ENCODE measurements at regions not wholly inside any gene's neighbourhood (a gene's known extent, or its start where the extent isn't known, plus 50 kb on each side); places are given as distances from the start of the nearest gene placed in this dataset.
A peak's percentile ranks its signal among the peaks of the same experiment; 100 is the strongest.

- Histone ChIP-seq H3K27ac (no peak overlapping the region), H3K36me3 (ENCODE audit: insufficient read depth, low read length) (no peaks in the 10 kb centered on the region), H3K9ac (ENCODE audit: insufficient read length) (no peak overlapping the region), H3K9me3 (ENCODE audit: low read depth, low read length) (no peaks in the 10 kb centered on the region), H3K4me3 (no peak overlapping the region)
- no peak for DNase-seq (ENCODE audit: low read depth, low spot score)
- TF ChIP-seq POLR2AphosphoS5 (IDR thresholded peaks at IDR 0.05; ENCODE audit: borderline replicate concordance, low read depth, low read length) (no peak), FOXP2 (optimal IDR thresholded peaks at IDR 0.05; ENCODE audit: control extremely low read depth, extremely low read length, insufficient read depth) (no peak), EZH2 (IDR thresholded peaks at IDR 0.05) (no peak)
Observed at GRCh38 chr4:106652095-106652494, 283.5 kb upstream of the GIMD1 start.

- Histone ChIP-seq H3K36me3 (ENCODE audit: insufficient read depth, low read length) (no peaks in the 10 kb centered on the region), H3K9me3 (ENCODE audit: low read depth, low read length) (no peaks in the 10 kb centered on the region), H3K27ac (no peak overlapping the region), H3K4me3 (no peak overlapping the region), H3K9ac (ENCODE audit: insufficient read length) (no peak overlapping the region)
- DNase-seq (ENCODE audit: low read depth, low spot score), result no peak
- no peak for TF ChIP-seq EZH2 (IDR thresholded peaks at IDR 0.05)
Observed at GRCh38 chr4:106650701-106651100, 282.1 kb upstream of the GIMD1 start.

DNA sequence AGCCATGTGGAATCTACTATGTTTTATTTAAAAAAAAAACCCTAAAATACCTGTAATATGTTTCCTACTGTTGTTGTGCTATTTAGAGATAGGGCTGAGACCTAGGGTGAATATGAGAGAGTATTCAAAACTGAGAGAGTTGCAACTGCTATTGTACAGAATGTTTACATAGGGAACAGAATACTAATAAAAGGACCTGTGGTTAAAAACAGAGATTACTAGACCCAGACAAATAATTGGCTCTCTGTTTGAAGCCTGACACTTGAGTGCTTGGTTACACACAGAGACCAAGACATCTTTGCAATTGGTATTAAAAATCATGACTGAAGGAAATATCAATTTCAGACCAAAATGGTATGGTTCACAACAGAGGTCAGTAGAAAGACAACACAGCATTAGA lies 278.9 kb upstream of the GIMD1 start:
- TF ChIP-seq FOXP2 (optimal IDR thresholded peaks at IDR 0.05; ENCODE audit: control extremely low read depth, extremely low read length, insufficient read depth) (no peak), EZH2 (IDR thresholded peaks at IDR 0.05) (no peak)
- Histone ChIP-seq H3K9me3 (ENCODE audit: low read depth, low read length) (no peaks in the 10 kb centered on the region), H3K9ac (ENCODE audit: insufficient read length) (no peak overlapping the region), H3K36me3 (ENCODE audit: insufficient read depth, low read length) (no peaks in the 10 kb centered on the region), H3K27ac (no peak overlapping the region), H3K4me3 (no peak overlapping the region)
- DNase-seq (ENCODE audit: low read depth, low spot score), result no peak

DNA sequence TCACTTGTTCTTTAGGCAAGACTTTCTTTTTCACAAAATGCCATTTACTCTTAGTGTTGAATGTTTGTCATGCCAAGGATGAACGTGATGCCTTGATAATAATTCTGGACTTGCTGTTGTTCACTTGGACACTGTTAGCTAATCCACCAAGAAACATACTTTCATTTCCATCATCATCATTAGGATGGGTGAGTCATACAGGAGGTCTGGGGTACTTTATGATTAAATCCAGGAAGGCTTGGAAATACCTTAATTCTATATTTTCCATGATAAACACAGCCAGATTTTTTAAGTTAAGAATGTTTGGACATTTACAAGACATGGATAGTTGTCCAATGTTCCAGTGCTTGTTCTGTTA lies 260.7 kb upstream of the GIMD1 start:
- no peak for DNase-seq (ENCODE audit: low read depth, low spot score)
- no peak overlapping the region for H3K9ac ChIP-seq (ENCODE audit: insufficient read length)
- H3K4me3 ChIP-seq, result no peak overlapping the region
- no peaks in the 10 kb centered on the region for H3K9me3 ChIP-seq (ENCODE audit: low read depth, low read length)
- no peak overlapping the region for H3K27ac ChIP-seq
- TF ChIP-seq EZH2 (IDR thresholded peaks at IDR 0.05) (no peak), FOXP2 (optimal IDR thresholded peaks at IDR 0.05; ENCODE audit: control extremely low read depth, extremely low read length, insufficient read depth) (no peak), POLR2AphosphoS5 (IDR thresholded peaks at IDR 0.05; ENCODE audit: borderline replicate concordance, low read depth, low read length) (no peak)
- H3K36me3 ChIP-seq (ENCODE audit: insufficient read depth, low read length), result no peaks in the 10 kb centered on the region

DNA sequence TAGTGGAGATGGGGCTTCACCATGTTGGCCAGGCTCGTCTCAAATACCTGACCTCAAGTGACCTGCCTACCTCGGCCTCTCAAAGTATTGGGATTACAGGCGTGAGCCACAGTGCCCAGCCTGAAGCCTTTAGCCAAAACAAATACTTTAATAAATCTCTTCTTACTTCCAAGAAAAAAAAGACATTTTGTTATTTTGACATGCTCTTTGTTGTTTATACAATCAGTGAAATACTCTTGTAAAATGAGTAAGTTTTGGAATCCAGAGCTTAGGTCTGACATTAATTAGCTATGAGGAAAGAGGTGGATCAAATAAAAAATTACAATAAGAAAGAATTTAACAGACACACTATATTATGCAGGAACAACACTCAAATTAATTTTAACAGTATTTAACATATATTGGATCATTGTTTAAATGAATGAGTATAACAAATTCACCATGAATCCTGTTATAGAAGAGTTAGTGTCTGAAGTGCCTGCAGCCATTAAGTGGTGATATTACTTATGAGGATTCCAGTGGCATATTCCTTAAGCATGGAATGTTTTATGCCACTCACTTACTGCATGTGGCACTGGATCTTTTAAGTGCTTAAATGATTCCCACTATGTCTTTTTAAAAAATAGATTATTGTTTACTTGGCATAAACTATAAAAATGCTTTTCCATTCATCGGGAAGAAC lies 260.1 kb upstream of the GIMD1 start:
- Histone ChIP-seq H3K36me3 (ENCODE audit: insufficient read depth, low read length) (no peaks in the 10 kb centered on the region), H3K4me3 (no peak overlapping the region), H3K9ac (ENCODE audit: insufficient read length) (no peak overlapping the region), H3K27ac (no peak overlapping the region), H3K9me3 (ENCODE audit: low read depth, low read length) (no peaks in the 10 kb centered on the region)
- TF ChIP-seq FOXP2 (optimal IDR thresholded peaks at IDR 0.05; ENCODE audit: control extremely low read depth, extremely low read length, insufficient read depth), result no peak
- no peak; the same call in 1 of the 2 replicates for TF ChIP-seq POLR2AphosphoS5 (IDR thresholded peaks at IDR 0.05; ENCODE audit: borderline replicate concordance, low read depth, low read length)
- no peak for TF ChIP-seq EZH2 (IDR thresholded peaks at IDR 0.05)
- DNase-seq (ENCODE audit: low read depth, low spot score), result no peak

DNA sequence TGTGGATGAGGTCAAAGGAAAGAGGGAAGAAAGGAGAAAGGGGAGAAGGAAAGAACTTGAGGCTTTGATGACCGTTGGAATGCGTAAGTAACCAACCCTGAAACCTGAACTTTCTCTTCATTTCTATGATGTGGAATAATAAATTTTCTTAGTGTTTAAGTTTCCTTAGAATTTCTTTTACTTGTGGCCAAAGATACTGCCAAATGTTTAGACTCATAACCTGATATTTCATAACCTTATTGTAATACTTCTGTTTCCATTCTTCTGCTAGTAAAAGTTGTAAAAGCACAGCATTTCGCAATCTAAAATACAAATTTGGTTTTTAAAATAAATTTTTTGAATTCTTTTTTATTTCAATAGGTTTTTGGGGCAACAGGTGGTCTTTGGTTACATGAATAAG lies 258.5 kb upstream of the GIMD1 start:
- no peak for DNase-seq (ENCODE audit: low read depth, low spot score)

GRCh38 chr4:106624671-106625070 lies 256.1 kb upstream of the GIMD1 start:
- TF ChIP-seq EZH2 (IDR thresholded peaks at IDR 0.05) (no peak), POLR2AphosphoS5 (IDR thresholded peaks at IDR 0.05; ENCODE audit: borderline replicate concordance, low read depth, low read length) (no peak), FOXP2 (optimal IDR thresholded peaks at IDR 0.05; ENCODE audit: control extremely low read depth, extremely low read length, insufficient read depth) (no peak)
- no peaks in the 10 kb centered on the region for H3K9me3 ChIP-seq (ENCODE audit: low read depth, low read length)
- H3K36me3 ChIP-seq (ENCODE audit: insufficient read depth, low read length), result no peaks in the 10 kb centered on the region
- no peak for DNase-seq (ENCODE audit: low read depth, low spot score)
- no peak overlapping the region for H3K9ac ChIP-seq (ENCODE audit: insufficient read length)
- no peak overlapping the region for H3K4me3 ChIP-seq
- no peak overlapping the region for H3K27ac ChIP-seq

More for the DNA sequence above, 258.5 kb upstream of the GIMD1 start:
- H3K36me3 ChIP-seq (ENCODE audit: insufficient read depth, low read length), result no peaks in the 10 kb centered on the region
- no peak overlapping the region for H3K27ac ChIP-seq
- H3K9me3 ChIP-seq (ENCODE audit: low read depth, low read length), result no peaks in the 10 kb centered on the region
- TF ChIP-seq EZH2 (IDR thresholded peaks at IDR 0.05), result no peak
- TF ChIP-seq FOXP2 (optimal IDR thresholded peaks at IDR 0.05; ENCODE audit: control extremely low read depth, extremely low read length, insufficient read depth), result no peak
- no peak overlapping the region for H3K9ac ChIP-seq (ENCODE audit: insufficient read length)
- no peak overlapping the region for H3K4me3 ChIP-seq

GRCh38 chr4:106618956-106619355 lies 250.4 kb upstream of the GIMD1 start:
- H3K36me3 ChIP-seq (ENCODE audit: insufficient read depth, low read length), result no peaks in the 10 kb centered on the region
- DNase-seq (ENCODE audit: low read depth, low spot score), result no peak
- no peak overlapping the region for H3K9ac ChIP-seq (ENCODE audit: insufficient read length)
- TF ChIP-seq EZH2 (IDR thresholded peaks at IDR 0.05) (no peak), POLR2AphosphoS5 (IDR thresholded peaks at IDR 0.05; ENCODE audit: borderline replicate concordance, low read depth, low read length) (no peak), FOXP2 (optimal IDR thresholded peaks at IDR 0.05; ENCODE audit: control extremely low read depth, extremely low read length, insufficient read depth) (no peak)
- no peak overlapping the region for H3K27ac ChIP-seq
- no peak overlapping the region for H3K4me3 ChIP-seq
- H3K9me3 ChIP-seq (ENCODE audit: low read depth, low read length), result no peaks in the 10 kb centered on the region

GRCh38 chr4:106615961-106616360 lies 247.4 kb upstream of the GIMD1 start:
- Histone ChIP-seq H3K4me3 (no peak overlapping the region), H3K27ac (0 out of 2 replicates have a peak overlapping the region, but pooled peaks have one; percentile 11), H3K36me3 (ENCODE audit: insufficient read depth, low read length) (no peaks in the 10 kb centered on the region), H3K9ac (ENCODE audit: insufficient read length) (no peak overlapping the region), H3K9me3 (ENCODE audit: low read depth, low read length) (no peaks in the 10 kb centered on the region)
- no peak for DNase-seq (ENCODE audit: low read depth, low spot score)
- TF ChIP-seq FOXP2 (optimal IDR thresholded peaks at IDR 0.05; ENCODE audit: control extremely low read depth, extremely low read length, insufficient read depth) (no peak), POLR2AphosphoS5 (IDR thresholded peaks at IDR 0.05; ENCODE audit: borderline replicate concordance, low read depth, low read length) (no peak), EZH2 (IDR thresholded peaks at IDR 0.05) (no peak)

Measured in SK-N-MC (cell line).